Tibial nerve (tissue), 4 donors: ENCODE measurements at regions not wholly inside any gene's neighbourhood (a gene's known extent, or its start where the extent isn't known, plus 50 kb on each side); places are given as distances from the start of the nearest gene placed in this dataset.
A peak's percentile ranks its signal among the peaks of the same experiment; 100 is the strongest.

Experiments used
- CTCF ChIP-seq, 5 experiments: fragments of 200-600 bp in 3 of 5; fragments of 450-650 bp in 2 of 5; sonication (generic) in 3 of 5; IDR thresholded peaks; one replicate each; pipeline ENCODE4 v1.5.1; 2016 to 2019; ENCODE audit warnings: antibody characterized with exemption in 5 of 5, mild to moderate bottlenecking in 3 of 5, moderate library complexity in 2 of 5
- EP300 ChIP-seq, 2 donors: sonication (generic); formaldehyde crosslinking; IDR thresholded peaks; one replicate each; pipeline ENCODE4 v1.6.1; 2017; ENCODE audit warnings: antibody characterized with exemption in 2 of 2, mild to moderate bottlenecking in 1 of 2
- POLR2A ChIP-seq, 2 donors: fragments of 450-650 bp; IDR thresholded peaks; one replicate each; pipeline ENCODE4 v1.6.1; 2017; ENCODE audit warnings: antibody characterized with exemption in 2 of 2, mild to moderate bottlenecking in 2 of 2, moderate library complexity in 2 of 2

- TF ChIP-seq CTCF (IDR thresholded peaks at IDR 0.05) (no peak), POLR2A (IDR thresholded peaks at IDR 0.05) (peak in 1 of 2 donors; percentile 15), EP300 (IDR thresholded peaks at IDR 0.05) (peak in 1 of 2 donors; percentile 81)
These were observed 109.7 kb upstream of the GALNT15 start for GRCh38 chr3:16064642-16065414.
